ENCODE measurements at regions not wholly inside any gene's neighbourhood (a gene's known extent, or its start where the extent isn't known, plus 50 kb on each side); places are given as distances from the start of the nearest gene placed in this dataset.

GRCh38 chr13:63107179-63107943, 1691.7 kb upstream of the PCDH20 start:
- no peak for TF ChIP-seq CTCF (IDR thresholded peaks at IDR 0.05; ENCODE audit: poor library complexity)
- no peak for TF ChIP-seq EZH2 (IDR thresholded peaks at IDR 0.05; ENCODE audit: borderline replicate concordance)
- TF ChIP-seq EZH2phosphoT487 (IDR thresholded peaks at IDR 0.05; ENCODE audit: low read depth, severe bottlenecking, unreplicated experiment), result no peak

All from hepatocyte (in vitro differentiated cells).